T47D (cell line): ENCODE measurements at regions not wholly inside any gene's neighbourhood (a gene's known extent, or its start where the extent isn't known, plus 50 kb on each side); places are given as distances from the start of the nearest gene placed in this dataset.

Source experiments
- DNase-seq, 2 experiments: peaks; one replicate each; pipeline versions ENCODE4 v3.0.0 to v3.0.0-alpha.2; 2011 to 2012; ENCODE audit warnings: low read depth in 1 of 2, low spot score in 1 of 2
- JUND ChIP-seq: IDR thresholded peaks from 2 replicates; pipeline ENCODE4 v1.6.1; 2012; ENCODE audit warnings: low read depth
- in situ Hi-C: cut with HindIII; loops from 2 replicates; pipeline ENCODE4 v1.10.0; 2016; ENCODE audit warnings: low sequenced_read_pairs, low pct_unique_long_range_greater_than_20kb

DNA sequence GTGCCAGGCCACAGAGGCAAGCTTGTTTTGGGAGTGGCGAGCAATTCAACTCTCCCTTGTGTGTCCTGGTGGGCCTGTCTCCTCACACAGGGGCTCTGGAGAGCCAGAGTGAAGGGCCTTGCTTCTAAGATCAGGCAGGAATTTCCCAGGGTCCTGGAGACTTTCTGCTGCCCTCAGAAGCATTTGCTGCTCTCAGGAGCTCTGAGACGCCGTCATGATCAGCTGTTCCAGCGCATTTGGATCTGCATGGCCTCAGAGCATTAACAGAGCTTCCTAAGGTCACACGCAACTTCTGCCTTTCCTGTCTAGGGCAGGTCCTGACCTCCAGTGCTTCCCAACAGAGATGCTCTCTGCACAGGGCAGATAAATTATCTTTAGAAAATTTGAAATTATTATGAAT, 52.2 kb upstream of the C10orf90 start:
- TF ChIP-seq JUND: no peak
- no peak for DNase-seq
- in situ Hi-C loops: no loop called here

DNA sequence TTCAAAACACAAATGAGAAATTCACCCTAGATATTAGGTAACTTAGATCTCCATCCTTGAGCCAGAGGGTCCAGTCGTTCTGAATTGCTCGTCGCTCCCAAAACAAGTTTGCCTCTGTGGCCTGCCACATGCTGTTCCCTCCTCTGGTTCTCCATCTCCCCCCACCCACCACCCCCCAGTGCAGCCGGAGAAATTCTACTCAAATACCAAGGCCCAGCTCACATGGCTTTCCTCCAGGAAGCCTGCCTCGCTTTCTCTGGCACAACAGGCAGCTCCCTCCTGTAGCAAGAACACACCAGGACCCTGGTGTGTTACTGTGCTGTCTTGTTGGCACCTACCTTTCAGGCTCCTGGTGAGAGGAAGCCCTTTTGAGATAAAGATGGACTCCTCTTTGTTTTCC, 52.7 kb upstream of the C10orf90 start:
- DNase-seq: no peak
- in situ Hi-C loops: no loop called here
- TF ChIP-seq JUND: no peak

DNA sequence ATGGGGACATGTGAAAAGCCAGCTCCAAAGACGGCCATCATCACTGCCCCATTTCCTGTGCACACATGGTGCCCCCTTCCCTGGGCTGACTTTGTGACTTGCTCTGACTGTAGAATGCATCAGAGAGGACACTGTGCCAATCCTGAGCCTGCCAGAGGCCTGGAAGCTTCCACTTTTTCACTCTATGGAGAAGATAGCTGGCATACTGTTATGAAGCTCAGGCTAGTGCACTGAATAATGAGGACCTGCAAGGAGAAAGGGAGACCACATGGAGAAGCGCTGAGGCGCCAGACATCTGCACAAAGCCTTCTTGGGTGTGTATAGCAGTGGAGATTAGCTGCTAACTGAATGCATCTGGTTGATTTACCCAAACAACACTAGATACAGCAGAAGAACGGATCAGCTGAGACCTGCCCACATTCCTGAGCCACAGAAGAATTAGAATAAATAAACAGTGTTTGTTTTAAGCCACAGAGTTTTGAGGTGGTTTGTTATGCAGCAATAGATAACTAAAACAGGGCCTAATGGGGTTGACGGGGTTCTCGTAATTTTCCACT, 58.9 kb upstream of the C10orf90 start:
- in situ Hi-C loops: no loop called here
- no peak for TF ChIP-seq JUND
- DNase-seq: no peak

DNA sequence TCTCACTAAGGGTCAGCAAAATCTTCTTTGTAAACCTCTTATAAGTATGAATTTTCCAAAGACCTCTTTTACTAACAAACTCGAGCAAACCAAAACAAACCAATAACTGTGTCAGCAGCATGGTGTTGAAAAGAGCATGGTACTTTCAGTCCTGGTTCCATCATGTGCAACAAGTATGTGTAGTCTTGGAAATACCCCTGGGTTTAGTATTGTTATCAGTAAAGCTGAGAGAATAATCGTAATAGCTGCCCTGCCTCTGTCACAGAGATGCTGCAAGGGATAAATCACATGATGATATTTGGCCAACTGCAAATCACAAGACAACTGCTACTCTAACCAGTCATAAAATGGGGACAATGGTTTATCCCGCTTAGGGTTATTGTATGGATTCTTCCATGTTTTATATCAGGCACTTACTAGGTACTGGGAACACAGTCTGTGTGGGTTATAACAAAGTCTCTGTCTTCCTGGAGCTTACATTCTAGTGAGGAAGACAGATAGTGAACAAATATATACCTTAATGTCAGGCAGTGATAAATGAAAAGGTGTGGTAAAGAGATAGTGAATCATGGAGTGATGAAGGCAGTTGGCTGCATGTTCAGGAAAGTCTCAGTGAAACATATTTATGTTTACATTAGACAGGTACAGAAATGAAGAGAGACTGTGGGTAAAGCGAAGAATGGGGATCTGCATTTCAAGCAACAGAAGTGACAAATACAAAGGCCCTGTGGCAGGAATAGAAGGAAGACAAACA, 60.5 kb upstream of the C10orf90 start:
- in situ Hi-C loops: no loop called here

DNA sequence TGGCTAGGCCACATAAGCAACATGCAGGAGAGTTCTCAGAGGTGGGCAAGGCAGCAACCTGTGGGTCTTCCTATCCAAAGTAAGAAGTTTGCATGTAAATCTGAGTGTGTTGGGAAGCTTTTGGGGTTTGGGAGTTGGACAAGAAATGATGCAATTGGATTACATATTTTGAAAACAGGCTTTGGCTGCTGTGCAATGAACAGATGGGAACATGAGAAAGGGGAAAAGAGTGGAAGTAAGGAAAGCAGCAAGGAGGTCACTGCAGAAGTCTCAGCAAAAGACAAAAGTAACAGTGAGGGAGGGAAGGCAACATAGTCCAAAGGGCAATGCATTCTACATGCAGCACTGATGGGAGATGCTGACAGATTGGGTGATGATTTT, 61.1 kb upstream of the C10orf90 start:
- DNase-seq: no peak
- in situ Hi-C loops: no loop called here
- TF ChIP-seq JUND: no peak

More for the DNA sequence above, 60.5 kb upstream of the C10orf90 start:
- DNase-seq: no peak
- no peak for TF ChIP-seq JUND

DNA sequence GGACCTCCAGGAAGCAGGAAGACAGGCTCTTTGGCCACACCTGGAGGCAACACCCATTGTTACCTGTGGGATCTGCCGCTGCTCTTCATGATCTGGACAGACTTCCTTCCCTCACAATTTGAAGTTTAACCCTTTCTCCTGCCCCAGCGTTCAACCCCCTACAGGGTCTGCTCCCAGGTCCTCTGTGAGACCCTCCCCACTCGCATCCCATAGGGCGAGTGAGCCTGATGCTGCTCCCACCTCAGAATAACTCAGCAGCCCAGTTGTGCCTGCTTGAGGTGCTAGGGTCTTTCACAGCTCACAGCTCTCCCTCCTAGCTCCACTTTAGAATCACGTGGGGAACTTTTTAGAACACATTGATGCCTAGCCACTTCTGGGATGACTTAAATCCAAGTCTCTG, 61.8 kb upstream of the C10orf90 start:
- in situ Hi-C loops: no loop called here
- no peak for TF ChIP-seq JUND
- no peak for DNase-seq

DNA sequence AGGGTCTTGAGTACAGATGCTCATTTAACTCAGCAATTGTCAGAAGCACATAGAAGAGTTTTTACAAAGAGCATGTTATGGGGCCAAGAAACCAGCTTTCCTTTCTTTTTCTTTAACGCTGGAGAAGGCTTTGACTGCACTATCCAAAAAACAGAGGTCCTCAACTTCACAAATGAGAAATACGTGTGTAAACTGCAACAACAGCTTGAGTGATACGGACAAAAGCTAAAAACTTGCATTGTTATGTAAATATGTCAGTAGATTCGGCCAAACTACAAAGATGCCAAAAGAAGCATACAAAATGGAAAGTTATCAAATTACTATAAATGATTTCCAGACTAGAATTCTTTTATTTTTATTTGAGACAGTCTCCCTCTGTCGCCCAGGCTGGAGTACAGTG, 62.4 kb upstream of the C10orf90 start:
- in situ Hi-C loops: no loop called here
- no peak for DNase-seq
- TF ChIP-seq JUND: no peak

DNA sequence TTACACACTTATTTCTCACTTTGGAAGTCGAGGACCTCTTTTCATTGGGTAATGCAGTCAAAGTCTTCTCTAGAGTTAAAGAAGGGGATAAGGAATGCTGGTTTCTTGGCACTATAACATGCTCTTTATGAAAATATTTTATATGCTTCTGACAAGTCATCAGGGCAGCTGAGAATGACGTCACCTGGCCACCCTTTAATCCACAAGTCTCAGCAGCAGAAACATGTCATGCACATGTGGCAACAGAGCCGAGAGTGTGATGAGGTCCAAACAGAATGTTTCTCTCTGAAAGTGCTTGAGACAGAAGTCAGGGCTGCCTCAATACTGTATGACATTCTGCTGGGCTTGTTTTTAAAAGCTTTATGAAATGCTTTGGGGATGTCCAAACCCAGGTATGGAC, 63.5 kb upstream of the C10orf90 start:
- TF ChIP-seq JUND: no peak
- in situ Hi-C loops: no loop called here
- no peak for DNase-seq

DNA sequence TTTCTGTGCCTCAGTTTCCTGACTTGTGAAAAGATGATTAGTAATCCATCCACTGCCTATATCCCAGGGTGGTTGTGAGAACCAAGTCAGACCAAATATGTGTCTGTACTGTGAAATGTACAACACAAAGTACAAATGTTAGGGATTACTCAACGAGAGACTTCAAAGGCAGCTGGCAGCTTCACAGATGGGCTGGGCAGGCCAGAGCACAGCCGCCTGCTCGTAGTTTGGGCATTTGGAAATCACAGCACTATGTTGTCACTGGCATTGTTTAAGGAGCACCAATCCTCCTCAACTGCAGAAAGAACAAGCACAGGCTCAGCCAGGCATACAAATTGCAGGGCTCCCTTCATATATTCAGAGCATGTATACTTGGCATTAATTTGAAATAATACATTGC, 64.5 kb upstream of the C10orf90 start:
- DNase-seq: no peak
- in situ Hi-C loops: no loop called here
- no peak for TF ChIP-seq JUND

DNA sequence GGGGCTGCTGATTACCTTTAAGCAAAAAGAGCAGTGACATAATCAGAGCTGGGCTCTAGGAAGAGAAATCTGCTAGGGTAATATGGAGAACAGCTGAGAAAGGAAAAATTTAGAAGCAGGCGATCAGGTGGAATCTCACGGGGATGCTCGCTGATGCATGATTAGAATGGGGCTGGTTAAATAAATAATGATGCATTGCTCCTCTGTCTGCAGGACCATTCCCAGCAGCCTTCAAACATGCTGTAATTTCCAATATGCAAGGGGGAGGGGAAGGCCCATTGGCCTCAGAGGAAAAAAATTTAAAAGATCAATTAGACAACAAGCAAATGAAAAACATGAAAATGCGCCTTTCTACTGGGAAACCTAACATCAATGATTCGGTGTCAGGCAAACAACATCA, 65.6 kb upstream of the C10orf90 start:
- TF ChIP-seq JUND: no peak
- DNase-seq: no peak
- in situ Hi-C loops: no loop called here

DNA sequence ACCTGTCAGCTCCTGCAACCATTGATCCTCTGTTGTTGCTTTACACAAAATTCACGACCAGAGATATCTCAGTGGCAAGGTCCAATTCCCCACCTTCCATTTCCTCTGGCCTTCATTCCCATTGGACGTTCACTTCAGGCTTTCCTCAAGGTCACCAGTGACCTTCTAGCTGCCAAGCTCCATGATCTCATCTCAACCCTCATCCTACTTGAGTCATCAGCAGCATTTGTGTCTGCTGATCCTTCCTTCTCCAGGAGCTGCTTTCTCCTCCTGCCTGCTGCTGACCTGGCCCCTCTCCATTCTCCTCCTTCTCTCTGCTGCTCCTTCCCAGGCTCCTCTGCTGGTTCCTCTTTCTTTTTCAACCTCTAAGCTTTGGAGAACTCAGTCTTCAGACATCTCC, 66.2 kb upstream of the C10orf90 start:
- DNase-seq: no peak
- TF ChIP-seq JUND: no peak
- in situ Hi-C loops: no loop called here

DNA sequence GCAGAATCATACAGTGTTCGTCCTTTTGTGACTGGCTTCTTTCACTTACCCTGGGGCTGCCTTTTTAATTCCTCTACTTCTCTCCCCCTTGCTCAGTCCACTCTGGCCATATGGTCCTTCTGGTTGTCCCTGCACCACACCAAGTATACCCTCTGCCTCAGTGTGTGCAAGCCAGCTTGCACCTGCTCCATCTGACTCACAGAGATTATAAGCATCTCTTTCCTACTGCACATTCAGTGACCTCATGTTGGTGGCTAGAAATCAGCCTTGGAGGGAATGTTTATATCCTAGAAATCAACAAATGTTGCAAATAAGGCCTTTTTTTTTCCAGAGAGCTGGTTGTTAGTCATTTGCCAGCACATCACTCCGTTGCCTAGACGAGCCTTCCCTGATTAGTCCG, 67.5 kb upstream of the C10orf90 start:
- in situ Hi-C loops: no loop called here
- TF ChIP-seq JUND: no peak
- no peak for DNase-seq

DNA sequence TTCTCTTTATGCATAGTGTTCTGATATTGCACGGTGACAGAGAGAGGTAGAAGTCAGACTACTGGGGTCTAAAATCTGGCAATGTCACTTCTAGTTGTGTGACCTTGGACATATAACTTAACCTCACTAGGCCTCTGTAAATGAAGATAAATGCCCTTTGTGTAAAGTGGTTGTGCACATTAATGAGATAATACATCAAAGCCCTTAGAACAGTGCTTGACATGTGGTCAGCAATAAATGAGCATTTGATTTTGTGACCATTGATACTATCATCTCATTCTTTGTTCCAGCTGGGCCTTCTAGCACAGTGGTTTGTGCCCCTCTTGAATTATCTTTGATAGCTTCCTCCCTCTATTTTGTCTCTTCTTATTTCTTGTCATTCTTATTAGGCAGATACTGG, 74.1 kb upstream of the C10orf90 start:
- no peak for TF ChIP-seq JUND
- no peak for DNase-seq
- in situ Hi-C loops: no loop called here
